ENCODE measurements at regions not wholly inside any gene's neighbourhood (a gene's known extent, or its start where the extent isn't known, plus 50 kb on each side); places are given as distances from the start of the nearest gene placed in this dataset.

GRCh38 chr1:59071876-59072582, 224.9 kb upstream of the FGGY start:
- Mint-ChIP-seq H3K9me3 (ENCODE audit: insufficient read depth) (no peaks in the 10 kb centered on the region), H3K36me3 (ENCODE audit: low read depth) (peaks cover 9% of the 10 kb centered on the region), H3K27ac (peak overlapping the region; percentile 80), H3K4me3 (peak overlapping the region; percentile 17), H3K4me1 (ENCODE audit: low read depth) (peaks cover 24% of the 10 kb centered on the region), H3K27me3 (ENCODE audit: low read depth) (peaks cover 2% of the 10 kb centered on the region)
- CTCF ChIA-PET: interaction anchor here (0.9 to 3.0 kb wide), 4 partner anchors 9 to 103 kb away, joined by 3 to 18 read pairs (median 8); no protein-coding TSS in a partner anchor
- POLR2A ChIA-PET: interaction anchor here (1.7 kb wide), 1 partner anchor 288 kb away, joined by 5 read pairs; the partner anchor contains the start of gene JUN
- peak; percentile 36 for ATAC-seq
- peak; percentile 29 for DNase-seq

- no peak for ATAC-seq
- CTCF ChIA-PET: interaction anchor here (3.0 kb wide), 1 partner anchor 11 kb away, joined by 18 read pairs; no protein-coding TSS in a partner anchor
- Mint-ChIP-seq H3K36me3 (ENCODE audit: low read depth) (peaks cover 9% of the 10 kb centered on the region), H3K9me3 (ENCODE audit: insufficient read depth) (no peaks in the 10 kb centered on the region), H3K27me3 (ENCODE audit: low read depth) (peaks cover 2% of the 10 kb centered on the region), H3K4me1 (ENCODE audit: low read depth) (peaks cover 24% of the 10 kb centered on the region), H3K4me3 (no peak overlapping the region), H3K27ac (peak overlapping the region; percentile 80)
- POLR2A ChIA-PET: interaction anchor here (1.7 kb wide), 1 partner anchor 289 kb away, joined by 5 read pairs; the partner anchor contains the start of gene JUN
- no peak for DNase-seq
Observed at GRCh38 chr1:59072583-59072947, 224.3 kb upstream of the FGGY start.

- peaks cover 2% of the 10 kb centered on the region for H3K27me3 Mint-ChIP-seq (ENCODE audit: low read depth)
Observed at GRCh38 chr1:59074598-59074997, 222.3 kb upstream of the FGGY start.

GRCh38 chr1:59075021-59075420, 221.9 kb upstream of the FGGY start:
- DNase-seq (no peak), ATAC-seq (no peak)
- ChIA-PET POLR2A (no interaction called here), CTCF (no interaction called here)
- Mint-ChIP-seq H3K27me3 (ENCODE audit: low read depth) (peaks cover 2% of the 10 kb centered on the region), H3K4me3 (no peak overlapping the region), H3K36me3 (ENCODE audit: low read depth) (peaks cover 9% of the 10 kb centered on the region), H3K9me3 (ENCODE audit: insufficient read depth) (no peaks in the 10 kb centered on the region), H3K4me1 (ENCODE audit: low read depth) (peaks cover 24% of the 10 kb centered on the region), H3K27ac (no peak overlapping the region)

More at GRCh38 chr1:59074598-59074997, 222.3 kb upstream of the FGGY start:
- Mint-ChIP-seq H3K27ac (no peak overlapping the region), H3K4me1 (ENCODE audit: low read depth) (peaks cover 24% of the 10 kb centered on the region), H3K4me3 (no peak overlapping the region), H3K36me3 (ENCODE audit: low read depth) (peaks cover 9% of the 10 kb centered on the region), H3K9me3 (ENCODE audit: insufficient read depth) (no peaks in the 10 kb centered on the region)
- CTCF ChIA-PET: no interaction called here
- no peak for DNase-seq
- POLR2A ChIA-PET: no interaction called here
- ATAC-seq: no peak

- no peak for DNase-seq
- ChIA-PET POLR2A (no interaction called here), CTCF (interaction anchor here (1.2 kb wide), 1 partner anchor 13 kb away, joined by 4 read pairs; no protein-coding TSS in a partner anchor)
- H3K4me1 Mint-ChIP-seq (ENCODE audit: low read depth): peaks cover 11% of the 10 kb centered on the region
- H3K36me3 Mint-ChIP-seq (ENCODE audit: low read depth): peaks cover 5% of the 10 kb centered on the region
- H3K9me3 Mint-ChIP-seq (ENCODE audit: insufficient read depth): no peaks in the 10 kb centered on the region
- peaks cover 2% of the 10 kb centered on the region for H3K27me3 Mint-ChIP-seq (ENCODE audit: low read depth)
- H3K27ac Mint-ChIP-seq: no peak overlapping the region
- ATAC-seq: no peak
- H3K4me3 Mint-ChIP-seq: no peak overlapping the region
Observed at GRCh38 chr1:59076612-59077011, 220.3 kb upstream of the FGGY start.

GRCh38 chr1:59077466-59078069, 219.3 kb upstream of the FGGY start:
- ATAC-seq: no peak
- no peak for DNase-seq
- Mint-ChIP-seq H3K27me3 (ENCODE audit: low read depth) (peaks cover 2% of the 10 kb centered on the region), H3K36me3 (ENCODE audit: low read depth) (no peaks in the 10 kb centered on the region), H3K4me3 (no peak overlapping the region), H3K4me1 (ENCODE audit: low read depth) (peaks cover 2% of the 10 kb centered on the region), H3K27ac (no peak overlapping the region), H3K9me3 (ENCODE audit: insufficient read depth) (no peaks in the 10 kb centered on the region)
- CTCF ChIA-PET: interaction anchor here (1.2 kb wide), 1 partner anchor 14 kb away, joined by 4 read pairs; no protein-coding TSS in a partner anchor
- POLR2A ChIA-PET: no interaction called here

- H3K27me3 Mint-ChIP-seq (ENCODE audit: low read depth): peaks cover 2% of the 10 kb centered on the region
- ChIA-PET CTCF (interaction anchor here (1.1 kb wide), 1 partner anchor 10 kb away, joined by 3 read pairs; no protein-coding TSS in a partner anchor), POLR2A (no interaction called here)
- H3K9me3 Mint-ChIP-seq (ENCODE audit: insufficient read depth): no peaks in the 10 kb centered on the region
- H3K4me3 Mint-ChIP-seq: no peak overlapping the region
- DNase-seq (no peak), ATAC-seq (no peak)
- H3K27ac Mint-ChIP-seq: no peak overlapping the region
- H3K4me1 Mint-ChIP-seq (ENCODE audit: low read depth): no peaks in the 10 kb centered on the region
- no peaks in the 10 kb centered on the region for H3K36me3 Mint-ChIP-seq (ENCODE audit: low read depth)
Observed at GRCh38 chr1:59078070-59078800, 218.7 kb upstream of the FGGY start.

- Mint-ChIP-seq H3K4me3 (no peak overlapping the region), H3K36me3 (ENCODE audit: low read depth) (no peaks in the 10 kb centered on the region), H3K9me3 (ENCODE audit: insufficient read depth) (no peaks in the 10 kb centered on the region), H3K27me3 (ENCODE audit: low read depth) (peaks cover 2% of the 10 kb centered on the region), H3K27ac (no peak overlapping the region), H3K4me1 (ENCODE audit: low read depth) (peaks cover 2% of the 10 kb centered on the region)
- ATAC-seq (no peak), DNase-seq (no peak)
- ChIA-PET CTCF (interaction anchor here (1.1 kb wide), 1 partner anchor 10 kb away, joined by 3 read pairs; no protein-coding TSS in a partner anchor), POLR2A (no interaction called here)
Observed at GRCh38 chr1:59078866-59079265, 218.0 kb upstream of the FGGY start.

- no peaks in the 10 kb centered on the region for H3K9me3 Mint-ChIP-seq (ENCODE audit: insufficient read depth)
- H3K27ac Mint-ChIP-seq: no peak overlapping the region
Observed at GRCh38 chr1:59079434-59080140, 217.3 kb upstream of the FGGY start.

GRCh38 chr1:59081181-59081580, 215.7 kb upstream of the FGGY start:
- ATAC-seq (no peak), DNase-seq (no peak)
- Mint-ChIP-seq H3K27ac (no peak overlapping the region), H3K36me3 (ENCODE audit: low read depth) (no peaks in the 10 kb centered on the region), H3K4me3 (no peak overlapping the region), H3K9me3 (ENCODE audit: insufficient read depth) (no peaks in the 10 kb centered on the region), H3K4me1 (ENCODE audit: low read depth) (peaks cover 11% of the 10 kb centered on the region), H3K27me3 (ENCODE audit: low read depth) (peaks cover 2% of the 10 kb centered on the region)
- POLR2A ChIA-PET: no interaction called here
- CTCF ChIA-PET: interaction anchor here (1.4 kb wide), 1 partner anchor 35 kb away, joined by 3 read pairs; no protein-coding TSS in a partner anchor

More at GRCh38 chr1:59079434-59080140, 217.3 kb upstream of the FGGY start:
- ChIA-PET CTCF (interaction anchor here (1.1 kb wide), 1 partner anchor 11 kb away, joined by 3 read pairs; no protein-coding TSS in a partner anchor), POLR2A (no interaction called here)
- no peak for ATAC-seq
- Mint-ChIP-seq H3K4me3 (no peak overlapping the region), H3K27me3 (ENCODE audit: low read depth) (peaks cover 2% of the 10 kb centered on the region), H3K36me3 (ENCODE audit: low read depth) (no peaks in the 10 kb centered on the region), H3K4me1 (ENCODE audit: low read depth) (peaks cover 9% of the 10 kb centered on the region)
- no peak for DNase-seq

- Mint-ChIP-seq H3K4me3 (no peak overlapping the region), H3K9me3 (ENCODE audit: insufficient read depth) (no peaks in the 10 kb centered on the region), H3K27ac (no peak overlapping the region), H3K27me3 (ENCODE audit: low read depth) (peaks cover under 1% of the 10 kb centered on the region), H3K36me3 (ENCODE audit: low read depth) (no peaks in the 10 kb centered on the region), H3K4me1 (ENCODE audit: low read depth) (peaks cover 11% of the 10 kb centered on the region)
- no peak for DNase-seq
- POLR2A ChIA-PET: no interaction called here
- CTCF ChIA-PET: interaction anchor here (1.4 kb wide), 1 partner anchor 35 kb away, joined by 3 read pairs; no protein-coding TSS in a partner anchor
- ATAC-seq: no peak
Observed at GRCh38 chr1:59081795-59082194, 215.1 kb upstream of the FGGY start.

Measured in activated CD8-positive, alpha-beta T cell treated with anti-CD3 and anti-CD28 coated beads, Interleukin-2, amount 10 ng/mL, durations not matched to agents 7 days and 5 days (primary cell).